K562 (cell line): ENCODE measurements at regions not wholly inside any gene's neighbourhood (a gene's known extent, or its start where the extent isn't known, plus 50 kb on each side); places are given as distances from the start of the nearest gene placed in this dataset.

Experiments
- ATAC-seq: fragments of 200-7000 bp; cut with Tn5 transposase; 3 replicates; pipeline ENCODE4 v1.9.1; 2020; ENCODE audit warnings: moderate library complexity
- BruUV-seq: library from RNA; stranded (reverse); fragments of 400-500 nt; replicated peaks from 2 replicates; lab custom pipeline; 2021; lab: Mats Ljungman, UMichigan
- CTCF ChIA-PET: fragments of 300-600 bp; formaldehyde crosslinking; extraction: SDS; loops from one replicate; lab custom pipeline; 2021; ENCODE audit warnings: low intra/inter-chr PET ratio; lab: Yijun Ruan, JAX
- POLR2A ChIA-PET: fragments of 300-600, 350-650 bp; sonication (Branson Sonifier 250); formaldehyde crosslinking; extraction: SDS; loops from one replicate; lab custom pipeline; 2021; ENCODE audit warnings: antibody characterized with exemption, inconsistent platforms; lab: Yijun Ruan, JAX
- DNase-seq, 4 experiments: peaks; one replicate each; pipeline versions ENCODE4 v3.0.0 to v3.0.0-alpha.2; 2011 to 2018; ENCODE audit warnings: low spot score in 3 of 4, mixed read lengths in 3 of 4; ENCODE audit errors: extremely low read depth in 1 of 4
- FAIRE-seq: peaks from 2 replicates; lab custom pipeline; 2011; peaks lifted over from hg19 to GRCh38; lab: Jason Lieb, UNC
- H2AFZ ChIP-seq: 2 replicates; pipeline ENCODE4 v1.6.0; 2011; ENCODE audit warnings: low read depth, low read length, control low read depth, inconsistent platforms
- H3K27ac ChIP-seq: fragments of 200-600 bp; 3 replicates; pipeline ENCODE4 v1.8.0; 2011; ENCODE audit warnings: low read depth, mild to moderate bottlenecking, control low read depth, inconsistent platforms, low read length, moderate library complexity, mixed read lengths; ENCODE audit errors: extremely low read depth
- H3K27me3 ChIP-seq, 2 experiments: fragments of 300-600 bp in 1 of 2; 2 replicates in 1 of 2; 3 replicates in 1 of 2; pipeline versions ENCODE4 v1.6.0 to v1.8.0; 2011; ENCODE audit warnings: inconsistent platforms in 2 of 2, low read length in 2 of 2, mild to moderate bottlenecking in 1 of 2, mixed read lengths in 1 of 2, moderate library complexity in 1 of 2; ENCODE audit not compliant: control insufficient read depth in 2 of 2, insufficient read depth in 2 of 2
- H3K36me3 ChIP-seq: fragments of 300-600 bp; 3 replicates; pipeline ENCODE4 v1.8.0; 2011; ENCODE audit warnings: mild to moderate bottlenecking, low read length, inconsistent platforms; ENCODE audit not compliant: control insufficient read depth, insufficient read depth
- H3K4me1 ChIP-seq, 2 experiments: fragments of 200-600 bp in 1 of 2; replicated peaks in 1 of 2; 2 replicates in 1 of 2; 3 replicates in 1 of 2; pipeline versions ENCODE4 v1.5.1 to v1.8.0; 2011; ENCODE audit warnings: inconsistent platforms in 2 of 2, low read length in 2 of 2, mild to moderate bottlenecking in 1 of 2, mixed read lengths in 1 of 2, moderate library complexity in 1 of 2; ENCODE audit not compliant: control insufficient read depth in 2 of 2, insufficient read depth in 2 of 2
- H3K4me2 ChIP-seq: 2 replicates; pipeline ENCODE4 v1.6.1; 2011; ENCODE audit warnings: low read length, control low read depth, inconsistent platforms, mixed read lengths; ENCODE audit not compliant: insufficient read depth
- H3K4me3 ChIP-seq: fragments of 200-600 bp; sonication (generic), shearing (Covaris generic); 2 replicates; pipeline ENCODE4 v1.5.1; 2016; ENCODE audit warnings: control low read depth, inconsistent platforms
- H3K79me2 ChIP-seq: fragments of 200-600 bp; 3 replicates; pipeline ENCODE4 v1.8.0; 2011; ENCODE audit warnings: low read length, inconsistent platforms; ENCODE audit not compliant: control insufficient read depth, insufficient read depth
- H3K9ac ChIP-seq, 2 experiments: 2 replicates each; pipeline versions ENCODE4 v1.6.0 to v1.6.1; 2011; ENCODE audit warnings: low read depth in 2 of 2, low read length in 2 of 2, control low read depth in 1 of 2, inconsistent platforms in 1 of 2, mild to moderate bottlenecking in 1 of 2, mixed read lengths in 1 of 2; ENCODE audit not compliant: insufficient read depth in 1 of 2
- H3K9me1 ChIP-seq: one replicate; pipeline ENCODE4 v1.6.0; 2011; ENCODE audit warnings: inconsistent platforms, mild to moderate bottlenecking, low read length, moderate library complexity; ENCODE audit not compliant: control insufficient read depth, insufficient read depth
- H3K9me3 ChIP-seq: replicated peaks from 2 replicates; pipeline ENCODE4 v1.5.1; 2011; ENCODE audit warnings: low read depth, low read length, inconsistent platforms; ENCODE audit not compliant: control insufficient read depth, insufficient read depth
- H4K20me1 ChIP-seq: replicated peaks from 2 replicates; pipeline ENCODE4 v1.6.1; 2011; ENCODE audit warnings: low read length, inconsistent platforms, mixed read lengths; ENCODE audit not compliant: control insufficient read depth, insufficient read depth
- DNMT1 ChIP-seq: fragments of 450-650 bp; IDR thresholded peaks from 2 replicates; pipeline ENCODE4 v1.6.1; 2016; ENCODE audit warnings: antibody characterized with exemption, mild to moderate bottlenecking
- ZNF316 ChIP-seq: fragments of 450-650 bp; IDR thresholded peaks from 2 replicates; pipeline ENCODE4 v1.6.1; 2016
- ZNF561 ChIP-seq: fragments of 450-650 bp; formaldehyde crosslinking; conservative IDR thresholded peaks from 2 replicates; pipeline ENCODE4 v1.4.0; 2020; ENCODE audit warnings: mild to moderate bottlenecking, moderate library complexity
- WGBS: fragments of 100-300 bp; shearing (Covaris generic); methylation state at CpG from one replicate; pipeline ENCODE4 v1.1.6; 2016; ENCODE audit warnings: low coverage, mixed read lengths; ENCODE audit not compliant: insufficient coverage; ENCODE audit errors: missing lambda C conversion rate; 5-methylcytosine and 5-hydroxymethylcytosine counted together
- in situ Hi-C: fragments of 300-500 bp; cut with MboI; formaldehyde crosslinking; loops from 4 replicates; pipeline ENCODE4 v1.15.0; 2018; ENCODE audit warnings: inconsistent platforms, mixed read lengths
- intact Hi-C: fragments of 100-400 bp; cut with micrococcal nuclease; formaldehyde crosslinking; loops from 2 replicates; pipeline ENCODE4 v1.14.2; 2022
- TF ChIP-seq, protein P1 (sequence below), 2 experiments: fragments of 250-450 bp in 1 of 2; fragments of 450-650 bp in 1 of 2; sonication (Bioruptor Pico) in 1 of 2; IDR thresholded peaks; 2 replicates each; pipeline versions ENCODE4 v1.6.1 to v1.8.0; 2016 to 2021; ENCODE audit warnings: mild to moderate bottlenecking in 2 of 2, moderate library complexity in 2 of 2, missing compliant biosample characterization in 1 of 2, missing genetic modification characterization in 1 of 2
- TF ChIP-seq, protein P2 (sequence below): fragments of 450-650 bp; IDR thresholded peaks from 2 replicates; pipeline ENCODE4 v1.6.1; 2016; ENCODE audit warnings: mild to moderate bottlenecking, moderate library complexity

DNA sequence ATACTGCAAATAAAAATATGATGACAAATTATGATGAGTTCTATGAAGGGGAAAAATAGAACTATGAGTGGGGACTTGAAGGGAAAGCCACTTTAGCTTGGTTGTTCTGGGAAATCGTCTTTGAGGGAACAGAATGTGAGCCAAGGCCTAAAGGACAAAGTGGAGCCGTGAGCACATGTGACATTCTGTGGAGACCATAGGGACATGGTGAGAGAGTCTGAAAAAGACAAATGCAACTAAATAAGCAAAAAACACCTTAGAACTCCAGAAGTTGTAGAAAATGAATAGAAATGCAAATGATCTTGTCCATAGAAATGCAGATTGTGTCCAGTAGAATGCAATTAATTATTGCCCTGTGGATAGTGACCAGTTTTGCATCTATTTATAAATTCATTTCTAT is 86.8 kb upstream of the ANKRD10 start:
- no peaks in the 10 kb centered on the region for H4K20me1 ChIP-seq
- ATAC-seq (no peak), DNase-seq (no peak), FAIRE-seq (no peak)
- no peaks in the 10 kb centered on the region for H3K36me3 ChIP-seq
- H3K4me1 ChIP-seq, result peaks cover 3 to 7% of the 10 kb centered on the region in 2 experiments; a peak in 3 of 5 replicates
- no peaks in the 10 kb centered on the region for H3K27me3 ChIP-seq
- ChIA-PET POLR2A (interaction anchor here (0.8 kb wide), 1 partner anchor 12 kb away, joined by 3 read pairs; no protein-coding TSS in a partner anchor), CTCF (no interaction called here)
- no peaks in the 10 kb centered on the region for H3K9me1 ChIP-seq
- intact Hi-C loops, result no loop called here
- H3K9me3 ChIP-seq, result no peaks in the 10 kb centered on the region
- no peak overlapping the region for H3K9ac ChIP-seq
- BruUV-seq, result no TSS peak
- no peak overlapping the region for H3K4me3 ChIP-seq
- whole genome bisulfite sequencing, result 50% methylated on average over 2 of the region's 2 CpGs
- H3K79me2 ChIP-seq, result no peaks in the 10 kb centered on the region
- in situ Hi-C loops, result no loop called here
- no peak overlapping the region for H3K27ac ChIP-seq
- H3K4me2 ChIP-seq, result no peak overlapping the region
- H2AFZ ChIP-seq, result peak overlapping the region; percentile 1; the same call in 1 of the 2 replicates
- TF ChIP-seq, protein P1, sequence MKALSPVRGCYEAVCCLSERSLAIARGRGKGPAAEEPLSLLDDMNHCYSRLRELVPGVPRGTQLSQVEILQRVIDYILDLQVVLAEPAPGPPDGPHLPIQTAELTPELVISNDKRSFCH (CRISPR knock-in tag; IDR thresholded peaks at IDR 0.05), result no peak
- TF ChIP-seq, protein P1 (tag; IDR thresholded peaks at IDR 0.05), result no peak
- TF ChIP-seq ZNF316 (no peak), ZNF561 (CRISPR knock-in tag) (no peak), DNMT1 (no peak)
- TF ChIP-seq, protein P2, sequence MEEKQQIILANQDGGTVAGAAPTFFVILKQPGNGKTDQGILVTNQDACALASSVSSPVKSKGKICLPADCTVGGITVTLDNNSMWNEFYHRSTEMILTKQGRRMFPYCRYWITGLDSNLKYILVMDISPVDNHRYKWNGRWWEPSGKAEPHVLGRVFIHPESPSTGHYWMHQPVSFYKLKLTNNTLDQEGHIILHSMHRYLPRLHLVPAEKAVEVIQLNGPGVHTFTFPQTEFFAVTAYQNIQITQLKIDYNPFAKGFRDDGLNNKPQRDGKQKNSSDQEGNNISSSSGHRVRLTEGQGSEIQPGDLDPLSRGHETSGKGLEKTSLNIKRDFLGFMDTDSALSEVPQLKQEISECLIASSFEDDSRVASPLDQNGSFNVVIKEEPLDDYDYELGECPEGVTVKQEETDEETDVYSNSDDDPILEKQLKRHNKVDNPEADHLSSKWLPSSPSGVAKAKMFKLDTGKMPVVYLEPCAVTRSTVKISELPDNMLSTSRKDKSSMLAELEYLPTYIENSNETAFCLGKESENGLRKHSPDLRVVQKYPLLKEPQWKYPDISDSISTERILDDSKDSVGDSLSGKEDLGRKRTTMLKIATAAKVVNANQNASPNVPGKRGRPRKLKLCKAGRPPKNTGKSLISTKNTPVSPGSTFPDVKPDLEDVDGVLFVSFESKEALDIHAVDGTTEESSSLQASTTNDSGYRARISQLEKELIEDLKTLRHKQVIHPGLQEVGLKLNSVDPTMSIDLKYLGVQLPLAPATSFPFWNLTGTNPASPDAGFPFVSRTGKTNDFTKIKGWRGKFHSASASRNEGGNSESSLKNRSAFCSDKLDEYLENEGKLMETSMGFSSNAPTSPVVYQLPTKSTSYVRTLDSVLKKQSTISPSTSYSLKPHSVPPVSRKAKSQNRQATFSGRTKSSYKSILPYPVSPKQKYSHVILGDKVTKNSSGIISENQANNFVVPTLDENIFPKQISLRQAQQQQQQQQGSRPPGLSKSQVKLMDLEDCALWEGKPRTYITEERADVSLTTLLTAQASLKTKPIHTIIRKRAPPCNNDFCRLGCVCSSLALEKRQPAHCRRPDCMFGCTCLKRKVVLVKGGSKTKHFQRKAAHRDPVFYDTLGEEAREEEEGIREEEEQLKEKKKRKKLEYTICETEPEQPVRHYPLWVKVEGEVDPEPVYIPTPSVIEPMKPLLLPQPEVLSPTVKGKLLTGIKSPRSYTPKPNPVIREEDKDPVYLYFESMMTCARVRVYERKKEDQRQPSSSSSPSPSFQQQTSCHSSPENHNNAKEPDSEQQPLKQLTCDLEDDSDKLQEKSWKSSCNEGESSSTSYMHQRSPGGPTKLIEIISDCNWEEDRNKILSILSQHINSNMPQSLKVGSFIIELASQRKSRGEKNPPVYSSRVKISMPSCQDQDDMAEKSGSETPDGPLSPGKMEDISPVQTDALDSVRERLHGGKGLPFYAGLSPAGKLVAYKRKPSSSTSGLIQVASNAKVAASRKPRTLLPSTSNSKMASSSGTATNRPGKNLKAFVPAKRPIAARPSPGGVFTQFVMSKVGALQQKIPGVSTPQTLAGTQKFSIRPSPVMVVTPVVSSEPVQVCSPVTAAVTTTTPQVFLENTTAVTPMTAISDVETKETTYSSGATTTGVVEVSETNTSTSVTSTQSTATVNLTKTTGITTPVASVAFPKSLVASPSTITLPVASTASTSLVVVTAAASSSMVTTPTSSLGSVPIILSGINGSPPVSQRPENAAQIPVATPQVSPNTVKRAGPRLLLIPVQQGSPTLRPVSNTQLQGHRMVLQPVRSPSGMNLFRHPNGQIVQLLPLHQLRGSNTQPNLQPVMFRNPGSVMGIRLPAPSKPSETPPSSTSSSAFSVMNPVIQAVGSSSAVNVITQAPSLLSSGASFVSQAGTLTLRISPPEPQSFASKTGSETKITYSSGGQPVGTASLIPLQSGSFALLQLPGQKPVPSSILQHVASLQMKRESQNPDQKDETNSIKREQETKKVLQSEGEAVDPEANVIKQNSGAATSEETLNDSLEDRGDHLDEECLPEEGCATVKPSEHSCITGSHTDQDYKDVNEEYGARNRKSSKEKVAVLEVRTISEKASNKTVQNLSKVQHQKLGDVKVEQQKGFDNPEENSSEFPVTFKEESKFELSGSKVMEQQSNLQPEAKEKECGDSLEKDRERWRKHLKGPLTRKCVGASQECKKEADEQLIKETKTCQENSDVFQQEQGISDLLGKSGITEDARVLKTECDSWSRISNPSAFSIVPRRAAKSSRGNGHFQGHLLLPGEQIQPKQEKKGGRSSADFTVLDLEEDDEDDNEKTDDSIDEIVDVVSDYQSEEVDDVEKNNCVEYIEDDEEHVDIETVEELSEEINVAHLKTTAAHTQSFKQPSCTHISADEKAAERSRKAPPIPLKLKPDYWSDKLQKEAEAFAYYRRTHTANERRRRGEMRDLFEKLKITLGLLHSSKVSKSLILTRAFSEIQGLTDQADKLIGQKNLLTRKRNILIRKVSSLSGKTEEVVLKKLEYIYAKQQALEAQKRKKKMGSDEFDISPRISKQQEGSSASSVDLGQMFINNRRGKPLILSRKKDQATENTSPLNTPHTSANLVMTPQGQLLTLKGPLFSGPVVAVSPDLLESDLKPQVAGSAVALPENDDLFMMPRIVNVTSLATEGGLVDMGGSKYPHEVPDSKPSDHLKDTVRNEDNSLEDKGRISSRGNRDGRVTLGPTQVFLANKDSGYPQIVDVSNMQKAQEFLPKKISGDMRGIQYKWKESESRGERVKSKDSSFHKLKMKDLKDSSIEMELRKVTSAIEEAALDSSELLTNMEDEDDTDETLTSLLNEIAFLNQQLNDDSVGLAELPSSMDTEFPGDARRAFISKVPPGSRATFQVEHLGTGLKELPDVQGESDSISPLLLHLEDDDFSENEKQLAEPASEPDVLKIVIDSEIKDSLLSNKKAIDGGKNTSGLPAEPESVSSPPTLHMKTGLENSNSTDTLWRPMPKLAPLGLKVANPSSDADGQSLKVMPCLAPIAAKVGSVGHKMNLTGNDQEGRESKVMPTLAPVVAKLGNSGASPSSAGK, result no peak
